Body of pancreas (tissue), 4 donors: ENCODE measurements at regions not wholly inside any gene's neighbourhood (a gene's known extent, or its start where the extent isn't known, plus 50 kb on each side); places are given as distances from the start of the nearest gene placed in this dataset.

Source experiments
- POLR2A ChIP-seq, 3 donors: fragments of 450-650 bp; IDR thresholded peaks; one replicate each; pipeline ENCODE4 v1.6.1; 2016; ENCODE audit warnings: antibody characterized with exemption in 3 of 3, mild to moderate bottlenecking in 2 of 3
- TF ChIP-seq, protein P1 (sequence below), 7 experiments: fragments of 450-650 bp in 4 of 7; fragments of 200-600 bp in 3 of 7; sonication (generic) in 3 of 7; IDR thresholded peaks; one replicate each; pipeline ENCODE4 v1.5.1; 2016 to 2019; ENCODE audit warnings: antibody characterized with exemption in 7 of 7

- TF ChIP-seq, protein P1, sequence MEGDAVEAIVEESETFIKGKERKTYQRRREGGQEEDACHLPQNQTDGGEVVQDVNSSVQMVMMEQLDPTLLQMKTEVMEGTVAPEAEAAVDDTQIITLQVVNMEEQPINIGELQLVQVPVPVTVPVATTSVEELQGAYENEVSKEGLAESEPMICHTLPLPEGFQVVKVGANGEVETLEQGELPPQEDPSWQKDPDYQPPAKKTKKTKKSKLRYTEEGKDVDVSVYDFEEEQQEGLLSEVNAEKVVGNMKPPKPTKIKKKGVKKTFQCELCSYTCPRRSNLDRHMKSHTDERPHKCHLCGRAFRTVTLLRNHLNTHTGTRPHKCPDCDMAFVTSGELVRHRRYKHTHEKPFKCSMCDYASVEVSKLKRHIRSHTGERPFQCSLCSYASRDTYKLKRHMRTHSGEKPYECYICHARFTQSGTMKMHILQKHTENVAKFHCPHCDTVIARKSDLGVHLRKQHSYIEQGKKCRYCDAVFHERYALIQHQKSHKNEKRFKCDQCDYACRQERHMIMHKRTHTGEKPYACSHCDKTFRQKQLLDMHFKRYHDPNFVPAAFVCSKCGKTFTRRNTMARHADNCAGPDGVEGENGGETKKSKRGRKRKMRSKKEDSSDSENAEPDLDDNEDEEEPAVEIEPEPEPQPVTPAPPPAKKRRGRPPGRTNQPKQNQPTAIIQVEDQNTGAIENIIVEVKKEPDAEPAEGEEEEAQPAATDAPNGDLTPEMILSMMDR (IDR thresholded peaks at IDR 0.05): no peak
- TF ChIP-seq POLR2A (IDR thresholded peaks at IDR 0.05): no peak
These were observed 69.2 kb upstream of the GOLGA8B start for GRCh38 chr15:34652726-34653033.
